Activated CD4-positive, CD25-positive, alpha-beta regulatory T cell (primary cell): ENCODE measurements at regions not wholly inside any gene's neighbourhood (a gene's known extent, or its start where the extent isn't known, plus 50 kb on each side); places are given as distances from the start of the nearest gene placed in this dataset.

Source experiments
- DNase-seq, 4 experiments: peaks; one replicate each; lab custom pipeline; 2025; lab: John Stamatoyannopoulos, UW

DNA sequence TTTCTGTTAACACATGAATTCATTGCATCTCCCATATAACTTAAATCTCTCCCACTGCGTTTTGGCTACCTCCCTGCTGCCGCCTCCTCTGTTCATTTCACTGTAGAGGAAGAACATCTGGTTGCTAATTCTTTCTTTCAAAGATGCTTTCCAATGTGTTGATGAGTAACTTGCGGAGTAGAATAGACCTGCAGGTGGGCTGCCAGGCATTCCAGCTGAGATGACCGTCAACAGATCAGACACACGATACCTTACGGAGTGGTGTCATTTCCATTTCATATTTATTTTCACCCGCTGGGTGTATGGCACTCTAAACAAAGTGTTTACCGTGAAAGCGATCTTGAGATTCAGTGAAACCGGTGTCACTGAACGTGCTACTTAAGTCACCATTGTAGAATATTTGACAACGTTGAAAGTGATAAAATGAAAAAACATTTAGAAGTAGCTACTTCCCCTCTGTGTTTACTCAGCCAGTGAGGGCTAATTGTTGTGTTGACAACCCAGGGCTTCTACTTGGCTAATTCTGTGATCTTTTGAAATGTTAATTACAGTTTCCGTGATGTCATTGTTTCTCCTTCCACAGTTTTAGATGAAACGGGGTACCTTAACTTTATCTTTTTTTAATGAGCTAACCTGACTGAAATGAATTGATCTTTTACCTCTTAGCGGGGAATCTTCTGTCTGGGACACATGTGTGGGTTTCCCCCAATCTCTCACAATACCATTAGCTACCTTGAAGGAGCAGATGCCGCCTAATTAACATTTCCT is 228.5 kb upstream of the ARGLU1 start:
- DNase-seq, result no peak

GRCh38 chr13:106795847-106796246 is 227.9 kb upstream of the ARGLU1 start:
- DNase-seq, result no peak

DNA sequence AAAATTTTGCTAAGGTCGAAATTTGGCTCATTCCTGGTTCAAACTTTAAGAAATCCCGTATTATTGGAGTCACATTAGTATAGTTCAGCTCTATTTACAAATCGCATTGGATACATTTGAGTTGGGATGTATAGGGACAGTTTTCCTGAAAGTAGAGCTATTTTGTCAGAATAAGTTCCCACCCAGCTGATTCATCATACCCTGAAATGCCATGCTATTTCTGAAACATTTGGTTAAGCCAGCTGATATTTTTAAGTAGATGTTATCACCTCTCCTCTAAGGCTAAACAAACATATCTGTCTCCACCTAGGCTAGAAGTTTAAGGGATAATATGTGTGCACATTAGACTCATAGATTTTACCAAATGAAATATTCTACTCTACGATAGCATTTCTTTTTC is 226.2 kb upstream of the ARGLU1 start:
- DNase-seq, result no peak

- no peak for DNase-seq
Observed at GRCh38 chr13:106789911-106790310, 222.0 kb upstream of the ARGLU1 start.

- DNase-seq, result no peak
Observed at GRCh38 chr13:106786006-106786563, 218.1 kb upstream of the ARGLU1 start.

- no peak for DNase-seq
Observed at GRCh38 chr13:106774621-106775020, 206.7 kb upstream of the ARGLU1 start.

GRCh38 chr13:106772006-106772601 is 204.2 kb upstream of the ARGLU1 start:
- no peak for DNase-seq

GRCh38 chr13:106768991-106769390 is 201.1 kb upstream of the ARGLU1 start:
- no peak for DNase-seq

GRCh38 chr13:106762708-106763107 is 194.8 kb upstream of the ARGLU1 start:
- DNase-seq, result no peak

- no peak for DNase-seq
Observed at GRCh38 chr13:106756446-106756845, 188.5 kb upstream of the ARGLU1 start.

DNA sequence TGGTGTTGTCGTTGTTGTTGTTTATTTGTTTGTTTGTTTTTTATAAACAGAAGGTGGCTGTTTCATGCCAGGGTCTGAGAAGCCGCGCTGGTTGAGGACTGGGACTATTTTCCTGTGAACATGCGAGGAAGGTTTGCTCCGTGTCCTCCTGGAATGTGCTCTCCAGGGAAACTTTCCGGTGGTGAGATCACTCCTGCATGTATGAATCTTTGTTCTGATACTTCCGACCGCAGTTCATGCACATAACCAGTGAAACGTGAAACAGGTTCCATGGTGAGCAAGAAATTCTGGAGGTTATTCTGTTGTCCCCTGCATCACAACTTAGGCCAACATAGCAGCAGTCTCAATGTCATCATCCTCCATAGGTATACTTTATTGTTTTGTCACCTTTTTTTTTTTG is 187.6 kb upstream of the ARGLU1 start:
- DNase-seq, result no peak

- no peak for DNase-seq
Observed at GRCh38 chr13:106753251-106753650, 185.3 kb upstream of the ARGLU1 start.

DNA sequence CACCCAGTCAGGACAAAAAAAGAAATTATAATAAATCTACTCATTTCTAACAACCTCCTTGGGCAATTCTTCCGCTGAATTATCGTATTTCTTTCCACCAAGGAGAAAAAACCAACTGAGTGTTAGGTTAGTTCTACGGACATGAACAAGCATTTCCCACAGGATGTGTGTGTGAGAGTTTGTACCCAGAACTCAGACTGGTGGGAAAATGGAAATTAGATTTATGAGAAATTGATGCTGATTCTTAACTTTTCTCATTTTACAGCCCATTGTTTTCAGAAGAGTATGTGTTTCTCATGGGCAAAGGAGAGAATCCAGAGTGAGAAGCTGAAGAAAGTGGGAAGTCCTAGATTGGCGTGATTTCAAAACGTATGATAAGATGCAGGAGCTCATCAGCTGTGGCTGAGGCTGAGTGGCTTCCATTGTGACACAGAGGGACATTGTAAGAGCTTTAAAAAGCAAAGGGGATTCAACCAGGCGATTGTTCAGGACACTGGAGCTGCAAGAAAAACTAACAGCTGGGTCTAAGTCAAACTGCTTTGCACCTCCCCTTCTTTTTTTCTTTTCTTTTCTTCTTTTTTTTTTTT is 184.7 kb upstream of the ARGLU1 start:
- DNase-seq, result no peak

DNA sequence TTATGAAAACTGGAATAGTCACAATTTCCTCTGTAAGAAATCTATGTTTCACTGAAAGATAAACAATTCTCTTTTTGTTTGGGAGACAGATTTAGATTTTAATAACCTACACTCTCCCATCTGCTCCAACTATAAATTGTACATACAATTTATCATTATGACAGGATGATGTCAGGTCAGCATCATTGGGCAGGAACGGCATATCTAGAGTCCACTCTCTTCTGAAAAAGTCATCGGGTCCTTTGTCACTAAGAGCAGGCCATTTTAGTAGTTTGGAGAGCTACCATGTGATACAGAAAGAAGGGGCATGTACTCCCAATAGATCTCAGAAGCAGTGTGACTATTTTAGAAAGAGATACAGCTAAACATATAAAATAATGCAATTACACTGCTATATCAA is 180.8 kb upstream of the ARGLU1 start:
- DNase-seq, result no peak

DNA sequence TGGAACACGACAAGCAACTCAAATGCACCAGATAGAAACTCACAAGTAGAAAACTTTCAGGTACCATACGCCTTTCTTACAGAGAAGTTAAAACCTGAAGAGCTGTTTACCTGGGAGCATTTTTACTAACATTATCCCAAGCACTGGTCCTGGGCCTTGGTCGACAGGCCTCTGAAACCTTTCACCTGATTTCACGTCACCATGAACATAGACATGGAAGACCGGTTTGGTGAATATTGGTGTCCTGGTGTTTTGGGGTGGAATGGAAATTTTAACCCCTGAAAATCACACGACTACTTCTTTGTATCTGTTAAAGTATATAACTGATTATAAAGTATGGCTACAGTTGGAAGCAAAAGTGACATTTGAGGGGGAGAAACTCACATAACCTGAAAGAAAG is 176.6 kb upstream of the ARGLU1 start:
- DNase-seq, result no peak

DNA sequence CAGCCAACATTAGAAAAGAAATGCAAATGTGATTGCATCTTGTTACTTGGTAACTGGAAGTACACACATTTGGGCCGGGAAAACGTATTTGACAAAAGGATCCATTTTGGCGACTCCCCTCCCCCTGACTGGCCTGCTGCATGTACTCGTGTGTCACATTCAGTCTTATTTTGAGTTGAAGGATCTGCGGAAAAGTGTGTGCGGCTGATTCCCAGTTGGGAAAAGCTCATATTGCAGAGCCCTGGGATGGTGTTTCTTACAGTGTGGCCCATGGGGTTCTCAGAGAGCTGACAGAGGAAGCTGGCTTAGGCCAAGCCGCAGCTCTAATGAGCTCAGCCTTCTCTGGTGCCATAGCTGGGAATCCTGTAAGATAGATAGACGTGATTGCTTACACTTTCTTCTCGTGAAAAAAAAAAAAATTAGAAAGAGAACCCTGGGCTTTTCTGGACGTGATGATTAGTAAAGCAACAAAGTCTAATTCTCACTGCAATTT is 170.3 kb upstream of the ARGLU1 start:
- DNase-seq, result no peak

GRCh38 chr13:106736941-106737340 is 169.0 kb upstream of the ARGLU1 start:
- DNase-seq, result no peak

DNA sequence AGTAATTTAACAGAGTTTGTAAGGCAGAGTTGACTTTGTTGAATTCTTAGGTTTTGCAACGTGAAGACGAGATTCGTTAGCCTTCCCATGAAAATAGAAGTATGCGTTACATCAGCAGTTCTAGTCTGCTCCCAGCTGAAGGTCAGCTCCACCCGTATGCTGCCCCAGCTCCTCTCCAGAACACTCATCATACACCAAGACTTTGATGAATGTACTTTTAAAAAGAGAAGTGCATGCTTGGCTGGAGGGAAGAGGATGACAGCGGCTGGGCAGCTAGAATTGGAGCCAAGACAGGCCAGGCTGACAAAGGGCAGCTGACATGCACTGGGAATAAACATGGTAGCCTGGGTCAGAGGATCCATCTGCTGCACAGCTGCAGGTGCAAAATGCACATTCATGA is 166.3 kb upstream of the ARGLU1 start:
- DNase-seq, result no peak

DNA sequence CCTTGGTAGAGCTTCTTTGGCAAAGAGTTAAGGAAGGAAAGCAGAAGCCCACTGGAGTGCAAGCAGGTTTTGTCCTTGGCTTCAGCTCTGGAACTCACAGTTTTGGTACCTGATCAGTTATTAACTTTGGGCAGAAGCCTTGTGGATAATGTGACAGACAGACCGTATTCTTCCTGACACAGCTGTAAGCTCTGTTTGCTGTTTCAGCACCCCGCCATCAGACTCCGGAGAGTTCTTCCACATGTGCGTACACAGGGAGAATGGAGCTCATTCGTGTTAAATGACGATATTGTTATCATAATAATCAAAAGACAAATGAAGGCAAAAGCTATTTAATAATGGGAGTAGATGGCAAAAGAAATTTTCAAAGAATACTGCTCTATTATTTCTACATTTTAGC is 155.1 kb upstream of the ARGLU1 start:
- no peak for DNase-seq

- no peak for DNase-seq
Observed at GRCh38 chr13:106722620-106723019, 154.7 kb upstream of the ARGLU1 start.

DNA sequence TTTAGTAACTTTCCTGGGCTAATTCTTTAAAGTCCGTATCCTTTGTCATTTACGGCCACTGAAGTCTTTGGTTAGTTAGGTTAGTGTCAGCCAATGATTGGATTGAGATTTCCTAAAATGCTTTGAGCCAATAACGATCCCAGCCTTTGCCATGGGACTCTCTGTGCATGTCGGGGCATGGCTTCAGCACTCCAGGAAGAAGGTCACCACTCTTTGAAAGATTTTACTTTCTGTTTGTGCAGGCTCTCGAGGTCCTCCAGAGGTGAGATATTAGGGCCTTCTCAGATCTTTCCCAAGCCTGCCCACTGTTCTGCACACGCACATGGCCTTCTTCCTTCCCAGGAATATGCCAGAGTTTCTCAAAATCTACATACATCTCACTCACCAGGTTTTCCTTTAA is 153.7 kb upstream of the ARGLU1 start:
- no peak for DNase-seq

GRCh38 chr13:106714271-106714982 is 146.5 kb upstream of the ARGLU1 start:
- DNase-seq, result no peak
